ENCODE measurements at regions not wholly inside any gene's neighbourhood (a gene's known extent, or its start where the extent isn't known, plus 50 kb on each side); places are given as distances from the start of the nearest gene placed in this dataset.

DNA sequence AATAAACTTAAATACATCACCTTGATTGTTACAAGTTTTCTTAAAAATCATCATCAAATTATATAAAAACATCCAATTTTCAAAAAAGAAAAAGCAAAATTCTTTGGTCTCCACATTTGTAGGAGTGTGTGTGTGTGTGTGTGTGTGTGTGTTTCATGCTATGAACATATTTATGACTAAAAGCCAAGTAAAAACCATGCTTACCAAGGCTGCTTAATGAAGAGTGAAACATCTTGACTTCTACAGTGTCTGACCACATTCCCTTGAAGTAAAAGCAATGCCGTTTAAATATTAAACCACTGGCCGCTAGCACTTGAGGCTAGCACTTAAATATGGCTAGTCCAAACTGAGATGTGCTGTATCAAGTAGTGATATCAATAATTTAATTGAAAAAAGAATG, 549.1 kb upstream of the CCNG1 start:
- H3K4me3 ChIP-seq (ENCODE audit: low read depth, low read length): no peak overlapping the region
- TF ChIP-seq POLR2A (IDR thresholded peaks at IDR 0.05; ENCODE audit: extremely low read depth, insufficient read length) (no peak), MYC (IDR thresholded peaks at IDR 0.05; ENCODE audit: low read depth, low read length) (no peak)
- TF ChIP-seq, protein P1, sequence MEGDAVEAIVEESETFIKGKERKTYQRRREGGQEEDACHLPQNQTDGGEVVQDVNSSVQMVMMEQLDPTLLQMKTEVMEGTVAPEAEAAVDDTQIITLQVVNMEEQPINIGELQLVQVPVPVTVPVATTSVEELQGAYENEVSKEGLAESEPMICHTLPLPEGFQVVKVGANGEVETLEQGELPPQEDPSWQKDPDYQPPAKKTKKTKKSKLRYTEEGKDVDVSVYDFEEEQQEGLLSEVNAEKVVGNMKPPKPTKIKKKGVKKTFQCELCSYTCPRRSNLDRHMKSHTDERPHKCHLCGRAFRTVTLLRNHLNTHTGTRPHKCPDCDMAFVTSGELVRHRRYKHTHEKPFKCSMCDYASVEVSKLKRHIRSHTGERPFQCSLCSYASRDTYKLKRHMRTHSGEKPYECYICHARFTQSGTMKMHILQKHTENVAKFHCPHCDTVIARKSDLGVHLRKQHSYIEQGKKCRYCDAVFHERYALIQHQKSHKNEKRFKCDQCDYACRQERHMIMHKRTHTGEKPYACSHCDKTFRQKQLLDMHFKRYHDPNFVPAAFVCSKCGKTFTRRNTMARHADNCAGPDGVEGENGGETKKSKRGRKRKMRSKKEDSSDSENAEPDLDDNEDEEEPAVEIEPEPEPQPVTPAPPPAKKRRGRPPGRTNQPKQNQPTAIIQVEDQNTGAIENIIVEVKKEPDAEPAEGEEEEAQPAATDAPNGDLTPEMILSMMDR (IDR thresholded peaks at IDR 0.05; ENCODE audit: low read depth, low read length): no peak
- TF ChIP-seq, protein P2, sequence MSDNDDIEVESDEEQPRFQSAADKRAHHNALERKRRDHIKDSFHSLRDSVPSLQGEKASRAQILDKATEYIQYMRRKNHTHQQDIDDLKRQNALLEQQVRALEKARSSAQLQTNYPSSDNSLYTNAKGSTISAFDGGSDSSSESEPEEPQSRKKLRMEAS (IDR thresholded peaks at IDR 0.05; ENCODE audit: low read depth, low read length): no peak

DNA sequence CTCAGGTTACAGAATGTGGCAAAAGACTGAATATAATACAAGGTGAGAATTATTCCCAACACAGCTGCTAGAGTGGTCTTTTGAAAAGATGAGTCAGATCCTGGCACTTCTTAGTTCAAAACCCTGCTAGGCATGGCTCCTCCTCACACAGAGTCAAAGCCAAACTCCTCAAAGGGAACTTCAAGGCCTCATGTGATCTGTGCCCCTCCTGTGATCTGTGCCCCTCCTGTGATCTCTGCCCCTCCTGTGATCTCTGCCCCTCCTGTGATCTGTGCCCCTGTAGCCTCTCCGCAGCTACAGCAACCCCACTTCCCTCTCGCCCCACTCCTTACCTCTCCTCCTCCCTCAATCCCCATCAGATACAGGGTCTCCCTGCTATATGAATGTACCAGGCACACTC, 525.5 kb upstream of the CCNG1 start:
- TF ChIP-seq, protein P1 (IDR thresholded peaks at IDR 0.05; ENCODE audit: low read depth, low read length): no peak
- TF ChIP-seq, protein P2 (IDR thresholded peaks at IDR 0.05; ENCODE audit: low read depth, low read length): no peak
- no peak for TF ChIP-seq POLR2A (IDR thresholded peaks at IDR 0.05; ENCODE audit: extremely low read depth, insufficient read length)
- no peak for TF ChIP-seq MYC (IDR thresholded peaks at IDR 0.05; ENCODE audit: low read depth, low read length)
- no peak for DNase-seq (ENCODE audit: low read depth)

More for the DNA sequence above, 549.1 kb upstream of the CCNG1 start:
- no peak for DNase-seq (ENCODE audit: low read depth)

DNA sequence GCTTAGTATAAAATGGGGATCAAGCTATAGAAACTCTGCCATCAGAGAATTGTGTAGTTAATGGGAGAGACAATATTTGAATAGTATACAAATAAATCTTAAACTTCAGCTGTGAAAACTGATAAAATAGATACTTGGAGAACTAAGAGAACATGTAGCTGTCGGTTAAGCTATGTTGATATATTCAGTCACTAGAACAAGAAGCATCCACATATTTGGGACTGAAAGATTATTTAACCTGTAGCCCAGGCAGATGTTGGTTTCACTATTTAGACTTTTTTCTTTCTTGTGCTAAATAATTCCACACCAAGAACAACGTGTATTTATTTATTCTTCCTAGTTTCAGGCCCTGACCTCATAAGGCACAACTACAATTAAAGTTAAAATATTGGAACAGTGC, 521.0 kb upstream of the CCNG1 start:
- TF ChIP-seq, protein P1 (IDR thresholded peaks at IDR 0.05; ENCODE audit: low read depth, low read length): no peak
- no peak for TF ChIP-seq MYC (IDR thresholded peaks at IDR 0.05; ENCODE audit: low read depth, low read length)
- TF ChIP-seq, protein P2 (IDR thresholded peaks at IDR 0.05; ENCODE audit: low read depth, low read length): no peak
- no peak for TF ChIP-seq POLR2A (IDR thresholded peaks at IDR 0.05; ENCODE audit: extremely low read depth, insufficient read length)
- no peak for DNase-seq (ENCODE audit: low read depth)
- no peak overlapping the region for H3K4me3 ChIP-seq (ENCODE audit: low read depth, low read length)

More for the DNA sequence above, 525.5 kb upstream of the CCNG1 start:
- no peak overlapping the region for H3K4me3 ChIP-seq (ENCODE audit: low read depth, low read length)

DNA sequence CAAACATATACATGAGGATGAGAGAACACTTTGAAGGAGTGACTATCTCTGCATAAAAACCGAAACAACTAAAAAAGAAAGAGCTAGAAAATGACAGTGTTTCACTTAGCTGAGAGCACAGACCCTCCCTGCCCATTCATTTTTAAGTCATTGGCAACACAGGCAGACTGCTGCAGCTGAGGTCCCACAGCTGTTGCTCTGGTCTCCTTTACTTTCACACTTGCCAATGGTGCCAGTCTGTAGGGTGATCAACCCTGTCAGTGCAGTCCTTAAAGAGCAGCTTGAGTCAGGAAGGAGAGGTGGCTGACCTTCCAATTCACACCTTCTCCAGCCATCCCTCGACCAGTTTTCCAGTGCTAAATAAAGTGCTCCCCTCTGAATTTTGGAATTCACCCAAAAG, 508.3 kb upstream of the CCNG1 start:
- TF ChIP-seq POLR2A (IDR thresholded peaks at IDR 0.05; ENCODE audit: extremely low read depth, insufficient read length): no peak
- TF ChIP-seq, protein P2 (IDR thresholded peaks at IDR 0.05; ENCODE audit: low read depth, low read length): no peak
- no peak for TF ChIP-seq MYC (IDR thresholded peaks at IDR 0.05; ENCODE audit: low read depth, low read length)
- TF ChIP-seq, protein P1 (IDR thresholded peaks at IDR 0.05; ENCODE audit: low read depth, low read length): no peak
- no peak overlapping the region for H3K4me3 ChIP-seq (ENCODE audit: low read depth, low read length)
- DNase-seq (ENCODE audit: low read depth): no peak

DNA sequence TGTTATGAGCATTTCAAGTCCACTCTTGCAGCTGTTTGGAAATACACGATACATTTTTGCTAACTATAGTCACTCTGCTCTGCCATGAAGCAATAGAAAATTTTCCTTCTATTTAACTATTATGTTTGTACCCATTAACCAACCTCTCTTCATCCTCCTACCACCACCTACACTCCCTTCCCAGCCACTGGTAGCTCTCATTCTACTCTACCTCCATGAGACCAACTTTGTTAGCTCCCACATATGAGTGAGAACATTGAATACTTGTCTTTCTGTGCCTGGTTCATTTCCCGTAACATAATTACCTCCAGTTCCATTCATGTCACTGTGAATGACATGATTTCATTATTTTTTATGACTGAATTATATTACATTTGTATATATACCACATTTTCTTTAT, 505.9 kb upstream of the CCNG1 start:
- no peak overlapping the region for H3K4me3 ChIP-seq (ENCODE audit: low read depth, low read length)
- TF ChIP-seq, protein P2 (IDR thresholded peaks at IDR 0.05; ENCODE audit: low read depth, low read length): no peak
- TF ChIP-seq, protein P1 (IDR thresholded peaks at IDR 0.05; ENCODE audit: low read depth, low read length): no peak
- TF ChIP-seq POLR2A (IDR thresholded peaks at IDR 0.05; ENCODE audit: extremely low read depth, insufficient read length): no peak
- TF ChIP-seq MYC (IDR thresholded peaks at IDR 0.05; ENCODE audit: low read depth, low read length): no peak
- no peak for DNase-seq (ENCODE audit: low read depth)

Measured in NB4 (cell line).